HepG2 (cell line): ENCODE measurements at regions not wholly inside any gene's neighbourhood (a gene's known extent, or its start where the extent isn't known, plus 50 kb on each side); places are given as distances from the start of the nearest gene placed in this dataset.

Experiments
- ARID2 ChIP-seq: sonication (generic); formaldehyde crosslinking; IDR thresholded peaks from 2 replicates; pipeline ENCODE4 v1.8.1; 2022; ENCODE audit warnings: mild to moderate bottlenecking, missing genetic modification reagents, borderline replicate concordance
- CHD4 ChIP-seq: fragments of 200-600 bp; sonication (generic); IDR thresholded peaks from 2 replicates; pipeline ENCODE4 v1.7.0; 2017; ENCODE audit warnings: mild to moderate bottlenecking, low read length, borderline replicate concordance
- EZH2 ChIP-seq: conservative IDR thresholded peaks from 2 replicates; pipeline ENCODE4 v1.6.1; 2012; ENCODE audit warnings: mild to moderate bottlenecking, low read depth, low read length, moderate library complexity
- KDM1A ChIP-seq: IDR thresholded peaks from 2 replicates; pipeline ENCODE4 v1.6.1; 2016; ENCODE audit warnings: missing compliant biosample characterization
- KDM5A ChIP-seq: fragments of 200-600 bp; sonication (generic); IDR thresholded peaks from 2 replicates; pipeline ENCODE4 v1.7.0; 2018; ENCODE audit warnings: antibody characterized with exemption, mild to moderate bottlenecking, low read length, borderline replicate concordance
- SMC3 ChIP-seq: IDR thresholded peaks from 2 replicates; pipeline ENCODE4 v1.6.1; 2011; ENCODE audit warnings: low read length, improper control_type of control experiment
- TGIF2 ChIP-seq: IDR thresholded peaks from 2 replicates; pipeline ENCODE4 v1.6.1; 2016; ENCODE audit warnings: control low read depth, missing compliant biosample characterization
- U2AF1 ChIP-seq: fragments of 200-400 bp; formaldehyde crosslinking; optimal IDR thresholded peaks from 2 replicates; pipeline ENCODE3; 2017; ENCODE audit warnings: mild to moderate bottlenecking, low read depth, low read length
- ZBTB7A ChIP-seq: sonication (generic); formaldehyde crosslinking; IDR thresholded peaks from 2 replicates; pipeline ENCODE4 v1.8.0; 2022; ENCODE audit warnings: mild to moderate bottlenecking, missing genetic modification reagents
- ZNF136 ChIP-seq: sonication (generic); formaldehyde crosslinking; IDR thresholded peaks from 2 replicates; pipeline ENCODE4 v1.8.1; 2022; ENCODE audit warnings: low read depth, mild to moderate bottlenecking, moderate library complexity, missing genetic modification reagents
- ZNF431 ChIP-seq: sonication (generic); formaldehyde crosslinking; IDR thresholded peaks from 2 replicates; pipeline ENCODE4 v1.9.0; 2022; ENCODE audit warnings: missing genetic modification reagents, low read depth, mild to moderate bottlenecking, borderline replicate concordance
- ZNF724P ChIP-seq: sonication (generic); formaldehyde crosslinking; IDR thresholded peaks from 2 replicates; pipeline ENCODE4 v1.8.0; 2022; ENCODE audit warnings: missing genetic modification reagents, borderline replicate concordance
- TF ChIP-seq, protein P1 (sequence below): sonication (generic); formaldehyde crosslinking; IDR thresholded peaks from 2 replicates; pipeline ENCODE4 v1.8.0; 2022; ENCODE audit warnings: missing genetic modification reagents, low read depth, mild to moderate bottlenecking, borderline replicate concordance

DNA sequence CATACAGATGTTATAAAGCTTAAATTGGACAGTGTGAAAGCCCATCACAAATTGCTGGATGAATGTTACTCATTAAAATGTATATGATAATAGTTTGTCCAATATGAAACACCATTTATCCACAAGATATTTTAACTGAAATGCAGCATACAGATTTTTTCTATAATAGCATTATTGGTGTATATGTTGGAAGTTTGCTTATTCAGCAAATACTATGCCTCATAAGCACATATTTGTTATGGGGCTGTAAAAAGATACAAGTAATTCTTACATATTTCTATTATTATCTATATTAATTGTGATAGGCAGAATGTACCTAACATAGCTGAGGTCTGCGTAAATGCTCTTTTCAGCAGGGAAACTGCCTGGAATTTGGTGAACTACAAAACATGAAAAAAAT lies 790.5 kb downstream of the DIPK2A start:
- no peak for TF ChIP-seq SMC3
- TF ChIP-seq, protein P1, sequence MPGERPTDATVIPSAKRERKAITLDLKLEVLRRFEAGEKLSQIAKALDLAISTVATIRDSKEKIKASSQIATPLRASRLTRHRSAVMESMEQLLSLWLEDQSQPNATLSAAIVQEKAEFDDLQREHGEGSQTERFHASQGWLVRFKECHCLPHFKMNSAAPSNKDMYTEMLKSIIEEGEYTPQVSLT (CRISPR knock-in tag), result no peak
- TF ChIP-seq U2AF1, result no peak
- no peak for TF ChIP-seq ZNF136 (CRISPR knock-in tag)
- no peak for TF ChIP-seq KDM1A (CRISPR knock-in tag)
- no peak for TF ChIP-seq KDM5A
- no peak for TF ChIP-seq ARID2 (CRISPR knock-in tag)
- no peak for TF ChIP-seq EZH2
- no peak for TF ChIP-seq CHD4
- TF ChIP-seq ZBTB7A, result no peak
- TF ChIP-seq ZNF431 (CRISPR knock-in tag), result no peak
- TF ChIP-seq TGIF2 (CRISPR knock-in tag), result no peak
- no peak for TF ChIP-seq ZNF724P (CRISPR knock-in tag)
